ENCODE measurements at regions not wholly inside any gene's neighbourhood (a gene's known extent, or its start where the extent isn't known, plus 50 kb on each side); places are given as distances from the start of the nearest gene placed in this dataset.

GRCh38 chr3:66898155-66898554 lies 100.0 kb upstream of the KBTBD8 start:
- Histone ChIP-seq H3K27me3 (replicated peaks; ENCODE audit: insufficient read depth, low read depth, low read length, poor library complexity) (no peaks in the 10 kb centered on the region), H3K4me1 (ENCODE audit: insufficient read depth, low read length, poor library complexity, severe bottlenecking) (no peaks in the 10 kb centered on the region), H3K4me3 (ENCODE audit: low read depth, low read length, poor library complexity, severe bottlenecking) (no peak overlapping the region), H3K9me3 (ENCODE audit: low read depth, low read length, poor library complexity, severe bottlenecking) (no peaks in the 10 kb centered on the region), H3K27ac (ENCODE audit: low read depth, low read length, poor library complexity, severe bottlenecking) (no peak overlapping the region), H3K36me3 (ENCODE audit: insufficient read depth, low read length, poor library complexity, severe bottlenecking) (no peaks in the 10 kb centered on the region)
- POLR2A ChIA-PET (ENCODE audit: low non-redundant PET), result no interaction called here
- intact Hi-C loops (cut with micrococcal nuclease; ENCODE audit: unreplicated experiment), result no loop called here
- CTCF ChIA-PET, result no interaction called here
- no peak for TF ChIP-seq CTCF (conservative IDR thresholded peaks at IDR 0.05; ENCODE audit: low read depth, low read length)
- TF ChIP-seq EZH2 (IDR thresholded peaks at IDR 0.05; ENCODE audit: borderline replicate concordance, low read depth, low read length, poor library complexity, severe bottlenecking), result no peak
- BruUV-seq (replicated peaks), result no TSS peak
- no peak for DNase-seq (ENCODE audit: low spot score)

- POLR2A ChIA-PET (ENCODE audit: low non-redundant PET), result no interaction called here
- CTCF ChIA-PET, result no interaction called here
- Histone ChIP-seq H3K36me3 (ENCODE audit: insufficient read depth, low read length, poor library complexity, severe bottlenecking) (no peaks in the 10 kb centered on the region), H3K4me1 (ENCODE audit: insufficient read depth, low read length, poor library complexity, severe bottlenecking) (no peaks in the 10 kb centered on the region), H3K27me3 (replicated peaks; ENCODE audit: insufficient read depth, low read depth, low read length, poor library complexity) (peaks cover 3% of the 10 kb centered on the region), H3K27ac (ENCODE audit: low read depth, low read length, poor library complexity, severe bottlenecking) (no peak overlapping the region), H3K4me3 (ENCODE audit: low read depth, low read length, poor library complexity, severe bottlenecking) (no peak overlapping the region), H3K9me3 (ENCODE audit: low read depth, low read length, poor library complexity, severe bottlenecking) (no peaks in the 10 kb centered on the region)
- no peak for DNase-seq (ENCODE audit: low spot score)
- BruUV-seq (replicated peaks), result no TSS peak
- intact Hi-C loops (cut with micrococcal nuclease; ENCODE audit: unreplicated experiment), result no loop called here
- TF ChIP-seq EZH2 (IDR thresholded peaks at IDR 0.05; ENCODE audit: borderline replicate concordance, low read depth, low read length, poor library complexity, severe bottlenecking) (no peak), CTCF (conservative IDR thresholded peaks at IDR 0.05; ENCODE audit: low read depth, low read length) (no peak)
These were observed 93.8 kb upstream of the KBTBD8 start for GRCh38 chr3:66904336-66904735.

- CTCF ChIA-PET, result no interaction called here
- H3K36me3 ChIP-seq (ENCODE audit: insufficient read depth, low read length, poor library complexity, severe bottlenecking), result no peaks in the 10 kb centered on the region
These were observed 93.1 kb upstream of the KBTBD8 start for GRCh38 chr3:66904831-66905493.

More at GRCh38 chr3:66904831-66905493, 93.1 kb upstream of the KBTBD8 start:
- H3K4me1 ChIP-seq (ENCODE audit: insufficient read depth, low read length, poor library complexity, severe bottlenecking), result no peaks in the 10 kb centered on the region
- H3K9me3 ChIP-seq (ENCODE audit: low read depth, low read length, poor library complexity, severe bottlenecking), result no peaks in the 10 kb centered on the region
- peak; percentile 23 for DNase-seq (ENCODE audit: low spot score)
- intact Hi-C loops (cut with micrococcal nuclease; ENCODE audit: unreplicated experiment), result no loop called here
- POLR2A ChIA-PET (ENCODE audit: low non-redundant PET), result no interaction called here
- no TSS peak for BruUV-seq (replicated peaks)
- H3K27me3 ChIP-seq (replicated peaks; ENCODE audit: insufficient read depth, low read depth, low read length, poor library complexity), result peaks cover 3% of the 10 kb centered on the region
- H3K27ac ChIP-seq (ENCODE audit: low read depth, low read length, poor library complexity, severe bottlenecking), result no peak overlapping the region
- H3K4me3 ChIP-seq (ENCODE audit: low read depth, low read length, poor library complexity, severe bottlenecking), result no peak overlapping the region
- TF ChIP-seq EZH2 (IDR thresholded peaks at IDR 0.05; ENCODE audit: borderline replicate concordance, low read depth, low read length, poor library complexity, severe bottlenecking) (no peak), CTCF (conservative IDR thresholded peaks at IDR 0.05; ENCODE audit: low read depth, low read length) (no peak)
